Type B pancreatic cell (in vitro differentiated cells): ENCODE measurements at regions not wholly inside any gene's neighbourhood (a gene's known extent, or its start where the extent isn't known, plus 50 kb on each side); places are given as distances from the start of the nearest gene placed in this dataset.

Experiments used
- DNase-seq: peaks from one replicate; pipeline ENCODE4 v3.0.0; 2021; ENCODE audit warnings: mixed read lengths; ENCODE audit not compliant: unreplicated experiment; ENCODE audit errors: extremely low spot score
- H3K27ac Mint-ChIP-seq: 2 replicates; pipeline ENCODE4 v1.8.0; 2021; ENCODE audit warnings: mild to moderate bottlenecking, mixed read lengths
- H3K27me3 Mint-ChIP-seq: 2 replicates; pipeline ENCODE4 v1.8.0; 2021; ENCODE audit warnings: mixed read lengths
- H3K36me3 Mint-ChIP-seq: 2 replicates; pipeline ENCODE4 v1.8.0; 2021; ENCODE audit warnings: mixed read lengths
- H3K4me1 Mint-ChIP-seq: one replicate; pipeline ENCODE4 v1.8.0; 2021; ENCODE audit warnings: mixed read lengths; ENCODE audit not compliant: unreplicated experiment
- H3K4me3 Mint-ChIP-seq: 2 replicates; pipeline ENCODE4 v1.8.0; 2021; ENCODE audit warnings: mild to moderate bottlenecking, mixed read lengths
- H3K9me3 Mint-ChIP-seq: 2 replicates; pipeline ENCODE4 v1.8.0; 2021; ENCODE audit warnings: mixed read lengths
- CTCF ChIP-seq: fragments of 200-600 bp; sonication (generic); conservative IDR thresholded peaks from 2 replicates; pipeline ENCODE4 v1.5.0; 2021; ENCODE audit warnings: antibody characterized with exemption, mild to moderate bottlenecking

GRCh38 chr4:37765741-37766140, 60.7 kb upstream of the PGM2 start:
- Mint-ChIP-seq H3K4me3 (no peak overlapping the region), H3K4me1 (peaks cover 24% of the 10 kb centered on the region), H3K9me3 (peaks cover 11% of the 10 kb centered on the region), H3K27me3 (no peaks in the 10 kb centered on the region), H3K27ac (no peak overlapping the region), H3K36me3 (no peaks in the 10 kb centered on the region)
- TF ChIP-seq CTCF = no peak
- DNase-seq = no peak

GRCh38 chr4:37763831-37764230, 62.7 kb upstream of the PGM2 start:
- Mint-ChIP-seq H3K27ac (no peak overlapping the region), H3K4me1 (peaks cover 24% of the 10 kb centered on the region), H3K9me3 (peaks cover 11% of the 10 kb centered on the region), H3K4me3 (no peak overlapping the region), H3K36me3 (no peaks in the 10 kb centered on the region), H3K27me3 (no peaks in the 10 kb centered on the region)
- no peak for DNase-seq
- no peak for TF ChIP-seq CTCF

DNA sequence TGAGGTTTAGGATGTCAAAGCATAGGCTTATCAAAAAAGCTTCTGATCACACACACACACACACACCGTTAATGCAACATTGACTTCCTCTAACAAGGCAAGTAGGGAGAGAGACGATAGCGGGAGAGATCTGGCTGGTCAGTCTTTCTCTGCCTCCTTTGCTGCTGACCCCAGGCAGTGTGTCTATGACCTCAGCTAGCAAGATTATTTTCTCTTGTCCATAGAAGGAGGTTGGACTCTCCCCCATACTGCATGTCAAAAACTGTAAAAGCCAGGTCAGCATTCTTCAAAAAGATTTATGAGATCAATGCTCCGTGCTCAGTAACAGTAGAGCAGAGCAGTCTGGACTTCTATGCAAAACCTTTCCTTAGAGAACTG, 63.5 kb upstream of the PGM2 start:
- peaks cover 26% of the 10 kb centered on the region for H3K4me1 Mint-ChIP-seq
- H3K4me3 Mint-ChIP-seq = peak overlapping the region; percentile 29
- H3K27ac Mint-ChIP-seq = no peak overlapping the region
- no peaks in the 10 kb centered on the region for H3K27me3 Mint-ChIP-seq
- no peak for TF ChIP-seq CTCF
- H3K9me3 Mint-ChIP-seq = peaks cover 17% of the 10 kb centered on the region
- no peaks in the 10 kb centered on the region for H3K36me3 Mint-ChIP-seq
- DNase-seq = no peak

GRCh38 chr4:37762294-37762990, 64.0 kb upstream of the PGM2 start:
- H3K27ac Mint-ChIP-seq = no peak overlapping the region
- H3K27me3 Mint-ChIP-seq = no peaks in the 10 kb centered on the region
- no peak for DNase-seq
- H3K4me1 Mint-ChIP-seq = peaks cover 24% of the 10 kb centered on the region
- H3K36me3 Mint-ChIP-seq = no peaks in the 10 kb centered on the region
- no peak for TF ChIP-seq CTCF
- peak overlapping the region; percentile 29 for H3K4me3 Mint-ChIP-seq
- peaks cover 15% of the 10 kb centered on the region for H3K9me3 Mint-ChIP-seq

- H3K4me1 Mint-ChIP-seq = peaks cover 20% of the 10 kb centered on the region
- H3K36me3 Mint-ChIP-seq = no peaks in the 10 kb centered on the region
- no peak for DNase-seq
- H3K27me3 Mint-ChIP-seq = no peaks in the 10 kb centered on the region
- H3K4me3 Mint-ChIP-seq = no peak overlapping the region
- H3K9me3 Mint-ChIP-seq = peaks cover 13% of the 10 kb centered on the region
- TF ChIP-seq CTCF = no peak
- no peak overlapping the region for H3K27ac Mint-ChIP-seq
Measured at GRCh38 chr4:37760840-37761239, 65.6 kb upstream of the PGM2 start.

DNA sequence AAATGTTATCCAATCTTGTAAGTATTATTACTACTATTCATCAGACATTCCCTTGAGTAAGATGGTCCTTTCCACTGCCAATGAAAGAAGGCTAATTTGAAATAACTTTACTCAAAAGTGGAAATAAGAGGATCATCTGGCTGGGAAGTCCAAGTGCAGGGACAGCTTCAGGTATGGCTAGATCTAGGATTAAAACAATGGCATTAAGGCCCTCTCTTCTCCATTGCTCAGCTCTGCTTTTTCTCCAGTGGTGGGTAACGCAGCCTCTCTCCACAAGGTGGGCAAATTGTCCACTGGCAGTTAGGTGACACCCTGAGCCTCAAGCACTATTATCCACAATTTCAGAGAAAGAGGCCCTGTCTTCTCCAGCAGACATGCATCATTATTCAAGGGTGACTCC, 66.7 kb upstream of the PGM2 start:
- Mint-ChIP-seq H3K4me3 (no peak overlapping the region), H3K27me3 (no peaks in the 10 kb centered on the region), H3K4me1 (peaks cover 18% of the 10 kb centered on the region), H3K27ac (no peak overlapping the region), H3K36me3 (no peaks in the 10 kb centered on the region), H3K9me3 (peaks cover 13% of the 10 kb centered on the region)
- TF ChIP-seq CTCF = no peak
- no peak for DNase-seq
